Neural cell (in vitro differentiated cells): ENCODE measurements at regions not wholly inside any gene's neighbourhood (a gene's known extent, or its start where the extent isn't known, plus 50 kb on each side); places are given as distances from the start of the nearest gene placed in this dataset.

Source experiments
- H2AFZ ChIP-seq: fragments of 200-600, 300-800 bp; sonication (generic), shearing (Covaris generic); 2 replicates; pipeline ENCODE4 v1.6.0; 2014; ENCODE audit warnings: low read depth, mild to moderate bottlenecking, antibody characterized with exemption, low read length, moderate library complexity
- H3F3A ChIP-seq: fragments of 200-600 bp; shearing (Covaris generic); 2 replicates; pipeline ENCODE4 v1.6.1; 2016; ENCODE audit warnings: mild to moderate bottlenecking, moderate library complexity, mixed read lengths, antibody characterized with exemption, low read length; ENCODE audit not compliant: insufficient read depth, poor library complexity, severe bottlenecking
- H3K27ac ChIP-seq: fragments of 200-600, 300-800 bp; sonication (generic), shearing (Covaris generic); 2 replicates; pipeline ENCODE4 v1.5.1; 2014; ENCODE audit warnings: mild to moderate bottlenecking, low read length, moderate library complexity
- H3K27me3 ChIP-seq: fragments of 300-800, 200-600 bp; sonication (generic), shearing (Covaris generic); 2 replicates; pipeline ENCODE4 v1.6.0; 2014; ENCODE audit warnings: mild to moderate bottlenecking, low read depth, low read length, moderate library complexity; ENCODE audit not compliant: insufficient read depth
- H3K36me3 ChIP-seq: fragments of 300-800, 200-600 bp; sonication (generic), shearing (Covaris generic); 2 replicates; pipeline ENCODE4 v1.5.1; 2014; ENCODE audit warnings: mild to moderate bottlenecking, antibody characterized with exemption, low read length, moderate library complexity; ENCODE audit not compliant: insufficient read depth
- H3K4me2 ChIP-seq: fragments of 300-800, 200-600 bp; sonication (generic), shearing (Covaris generic); 2 replicates; pipeline ENCODE4 v1.6.0; 2014; ENCODE audit warnings: mild to moderate bottlenecking, low read length
- H3K4me3 ChIP-seq: fragments of 300-800, 200-600 bp; sonication (generic), shearing (Covaris generic); 2 replicates; pipeline ENCODE4 v1.5.1; 2014; ENCODE audit warnings: mild to moderate bottlenecking, low read length, moderate library complexity
- H3K79me2 ChIP-seq: fragments of 200-600 bp; shearing (Covaris generic); replicated peaks from 2 replicates; pipeline ENCODE4 v1.6.0; 2014; ENCODE audit warnings: mild to moderate bottlenecking, low read length, moderate library complexity; ENCODE audit not compliant: insufficient read depth
- H3K9ac ChIP-seq: fragments of 300-800, 200-600 bp; sonication (generic), shearing (Covaris generic); 2 replicates; pipeline ENCODE4 v1.6.1; 2016; ENCODE audit warnings: mild to moderate bottlenecking, low read length, mixed read lengths
- H3K9me2 ChIP-seq: fragments of 200-600 bp; shearing (Covaris generic); 2 replicates; pipeline ENCODE4 v1.6.1; 2016; ENCODE audit warnings: mild to moderate bottlenecking, low read length, mixed read lengths; ENCODE audit not compliant: insufficient read depth
- H3K9me3 ChIP-seq: fragments of 200-600, 300-800 bp; sonication (generic), shearing (Covaris generic); 2 replicates; pipeline ENCODE4 v1.6.1; 2016; ENCODE audit warnings: mild to moderate bottlenecking, mixed run types, low read length, moderate library complexity, mixed read lengths
- H4K20me1 ChIP-seq: fragments of 200-600 bp; shearing (Covaris generic); 2 replicates; pipeline ENCODE4 v1.6.1; 2016; ENCODE audit warnings: mild to moderate bottlenecking, mixed run types; ENCODE audit not compliant: insufficient read depth
- CTCF ChIP-seq: fragments of 450-650 bp; IDR thresholded peaks from 2 replicates; pipeline ENCODE4 v1.5.1; 2014; ENCODE audit warnings: antibody characterized with exemption, mild to moderate bottlenecking, moderate library complexity; ENCODE audit not compliant: poor library complexity, severe bottlenecking
- EP300 ChIP-seq: fragments of 450-650 bp; conservative IDR thresholded peaks from 2 replicates; pipeline ENCODE4 v1.6.1; 2014; ENCODE audit warnings: antibody characterized with exemption, mild to moderate bottlenecking, moderate library complexity; ENCODE audit not compliant: poor library complexity, severe bottlenecking
- EZH2 ChIP-seq: fragments of 200-600, 300-800 bp; shearing (Covaris generic), sonication (generic); IDR thresholded peaks from 2 replicates; pipeline ENCODE4 v1.6.1; 2014; ENCODE audit warnings: antibody characterized with exemption, low read length, borderline replicate concordance, mild to moderate bottlenecking; ENCODE audit not compliant: insufficient read depth, poor library complexity, severe bottlenecking
- MXI1 ChIP-seq: fragments of 450-650 bp; conservative IDR thresholded peaks from 2 replicates; pipeline ENCODE4 v1.6.1; 2014; ENCODE audit warnings: antibody characterized with exemption, mild to moderate bottlenecking; ENCODE audit not compliant: poor library complexity, severe bottlenecking
- POLR2AphosphoS5 ChIP-seq: IDR thresholded peaks from 2 replicates; pipeline ENCODE4 v1.6.1; 2012
- RAD21 ChIP-seq: fragments of 450-650 bp; conservative IDR thresholded peaks from 2 replicates; pipeline ENCODE4 v1.6.1; 2014; ENCODE audit warnings: antibody characterized with exemption, mild to moderate bottlenecking, moderate library complexity
- REST ChIP-seq: IDR thresholded peaks from 2 replicates; pipeline ENCODE4 v1.6.1; 2012; ENCODE audit warnings: borderline replicate concordance
- SMC3 ChIP-seq: fragments of 450-650 bp; conservative IDR thresholded peaks from 2 replicates; pipeline ENCODE4 v1.6.1; 2014; ENCODE audit warnings: antibody characterized with exemption, mild to moderate bottlenecking, moderate library complexity; ENCODE audit not compliant: poor library complexity
- TAF1 ChIP-seq: IDR thresholded peaks from 2 replicates; pipeline ENCODE4 v1.6.1; 2012; ENCODE audit warnings: low read depth

GRCh38 chr15:95277266-95277665 is 1045.9 kb downstream of the MCTP2 start:
- no peak overlapping the region for H3K4me3 ChIP-seq
- no peaks in the 10 kb centered on the region for H3K9me2 ChIP-seq
- no peaks in the 10 kb centered on the region for H3K36me3 ChIP-seq
- no peak overlapping the region for H2AFZ ChIP-seq
- no peaks in the 10 kb centered on the region for H3K79me2 ChIP-seq
- peaks cover 48% of the 10 kb centered on the region for H3K27me3 ChIP-seq
- TF ChIP-seq CTCF (no peak), MXI1 (no peak), SMC3 (no peak), POLR2AphosphoS5 (no peak), RAD21 (no peak), REST (no peak), EZH2 (no peak), EP300 (no peak), TAF1 (no peak)
- H3K4me2 ChIP-seq, result no peak overlapping the region
- H3K9ac ChIP-seq, result no peak overlapping the region
- no peaks in the 10 kb centered on the region for H4K20me1 ChIP-seq
- no peaks in the 10 kb centered on the region for H3F3A ChIP-seq
- H3K27ac ChIP-seq, result no peak overlapping the region
- no peaks in the 10 kb centered on the region for H3K9me3 ChIP-seq

- Histone ChIP-seq H3K9me3 (no peaks in the 10 kb centered on the region), H3K9me2 (no peaks in the 10 kb centered on the region), H4K20me1 (no peaks in the 10 kb centered on the region), H3K79me2 (no peaks in the 10 kb centered on the region), H3K9ac (no peak overlapping the region), H3K27me3 (peaks cover 62% of the 10 kb centered on the region), H3K4me3 (no peak overlapping the region), H3K4me2 (no peak overlapping the region), H3F3A (no peaks in the 10 kb centered on the region), H3K27ac (no peak overlapping the region), H2AFZ (no peak overlapping the region), H3K36me3 (no peaks in the 10 kb centered on the region)
- TF ChIP-seq CTCF, result no peak
- no peak for TF ChIP-seq TAF1
- no peak for TF ChIP-seq MXI1
- no peak for TF ChIP-seq POLR2AphosphoS5
- TF ChIP-seq SMC3, result no peak
- no peak for TF ChIP-seq EP300
- TF ChIP-seq RAD21, result no peak
These were observed 1047.3 kb downstream of the MCTP2 start for GRCh38 chr15:95278532-95279245.
